GM23338 (cell line): ENCODE measurements at regions not wholly inside any gene's neighbourhood (a gene's known extent, or its start where the extent isn't known, plus 50 kb on each side); places are given as distances from the start of the nearest gene placed in this dataset.

ENCODE experiments used
- ATAC-seq: fragments of 200-7000 bp; cut with Tn5 transposase; 3 replicates; pipeline ENCODE4 v1.9.1; 2020
- DNase-seq: peaks from one replicate; pipeline ENCODE4 v3.0.0-alpha.2; 2015; ENCODE audit warnings: low spot score
- H2AFZ ChIP-seq: fragments of 200-600 bp; sonication (generic); 2 replicates; pipeline ENCODE4 v1.8.0; 2016; ENCODE audit warnings: antibody characterized with exemption, mild to moderate bottlenecking, moderate library complexity
- H3F3A ChIP-seq: fragments of 200-600 bp; sonication (generic); replicated peaks from 2 replicates; pipeline ENCODE4 v1.8.0; 2017; ENCODE audit warnings: antibody characterized with exemption, mixed run types, low read depth
- H3K27ac ChIP-seq: fragments of 200-600 bp; sonication (generic); 2 replicates; pipeline ENCODE4 v1.6.1; 2016; ENCODE audit warnings: low read depth
- H3K27me3 ChIP-seq: fragments of 200-600 bp; sonication (generic); 2 replicates; pipeline ENCODE4 v1.8.0; 2016; ENCODE audit warnings: mild to moderate bottlenecking, mixed run types, moderate library complexity; ENCODE audit not compliant: insufficient read depth
- H3K36me3 ChIP-seq: fragments of 200-600 bp; sonication (generic); 2 replicates; pipeline ENCODE4 v1.8.0; 2016; ENCODE audit warnings: mild to moderate bottlenecking; ENCODE audit not compliant: insufficient read depth
- H3K4me1 ChIP-seq: fragments of 200-600 bp; sonication (generic); 2 replicates; pipeline ENCODE4 v1.8.0; 2016; ENCODE audit warnings: mild to moderate bottlenecking, moderate library complexity; ENCODE audit not compliant: insufficient read depth
- H3K4me2 ChIP-seq: fragments of 200-600 bp; sonication (generic); 2 replicates; pipeline ENCODE4 v1.7.1; 2017; ENCODE audit warnings: mixed run types
- H3K4me3 ChIP-seq: fragments of 200-600 bp; sonication (generic); 2 replicates; pipeline ENCODE4 v1.6.1; 2016; ENCODE audit warnings: mixed run types
- H3K79me2 ChIP-seq: fragments of 200-600 bp; sonication (generic); replicated peaks from 2 replicates; pipeline ENCODE4 v1.8.0; 2017; ENCODE audit warnings: mild to moderate bottlenecking; ENCODE audit not compliant: insufficient read depth
- H3K9me2 ChIP-seq: fragments of 200-600 bp; sonication (generic); 2 replicates; pipeline ENCODE4 v1.8.0; 2017; ENCODE audit not compliant: insufficient read depth
- H4K20me1 ChIP-seq: fragments of 200-600 bp; sonication (generic); replicated peaks from 2 replicates; pipeline ENCODE4 v1.8.0; 2017; ENCODE audit warnings: mild to moderate bottlenecking; ENCODE audit not compliant: insufficient read depth
- H3K27ac Mint-ChIP-seq: 2 replicates; pipeline ENCODE4 v1.8.0; 2020; ENCODE audit warnings: inconsistent platforms, mild to moderate bottlenecking, moderate library complexity, mixed read lengths
- H3K27me3 Mint-ChIP-seq: 3 replicates; pipeline ENCODE4 v1.8.0; 2022; ENCODE audit warnings: low read depth, mild to moderate bottlenecking, moderate library complexity, mixed read lengths, inconsistent platforms; ENCODE audit not compliant: insufficient read depth, poor library complexity
- H3K36me3 Mint-ChIP-seq: 3 replicates; pipeline ENCODE4 v1.8.0; 2021; ENCODE audit warnings: low read depth, mild to moderate bottlenecking, inconsistent platforms, moderate library complexity, mixed read lengths
- H3K4me1 Mint-ChIP-seq: 3 replicates; pipeline ENCODE4 v1.8.0; 2020; ENCODE audit warnings: mild to moderate bottlenecking, inconsistent platforms, mixed read lengths
- H3K4me3 Mint-ChIP-seq: 3 replicates; pipeline ENCODE4 v1.8.0; 2021; ENCODE audit warnings: moderate library complexity, mild to moderate bottlenecking, inconsistent platforms, mixed read lengths
- H3K9me3 Mint-ChIP-seq: 3 replicates; pipeline ENCODE4 v1.8.0; 2020; ENCODE audit warnings: moderate library complexity, mild to moderate bottlenecking, inconsistent platforms, mixed read lengths
- CREB1 ChIP-seq: fragments of 250-450 bp; sonication (Bioruptor Pico); IDR thresholded peaks from 2 replicates; pipeline ENCODE4 v1.5.0; 2020; ENCODE audit warnings: low read depth, mild to moderate bottlenecking, moderate library complexity
- ETS1 ChIP-seq: IDR thresholded peaks from 2 replicates; pipeline ENCODE4 v1.6.1; 2016; ENCODE audit warnings: antibody characterized with exemption
- EZH2 ChIP-seq: fragments of 200-600 bp; sonication (generic); IDR thresholded peaks from one replicate; pipeline ENCODE4 v1.8.0; 2017; ENCODE audit warnings: antibody characterized with exemption, mild to moderate bottlenecking, low read depth; ENCODE audit not compliant: unreplicated experiment
- EZH2phosphoT487 ChIP-seq: fragments of 200-600 bp; sonication (generic); IDR thresholded peaks from one replicate; pipeline ENCODE4 v1.8.1; 2018; ENCODE audit warnings: antibody characterized with exemption; ENCODE audit not compliant: unreplicated experiment
- JUNB ChIP-seq: IDR thresholded peaks from one replicate; pipeline ENCODE4 v1.6.1; 2016; ENCODE audit warnings: antibody characterized with exemption; ENCODE audit not compliant: unreplicated experiment
- NANOG ChIP-seq: IDR thresholded peaks from 2 replicates; pipeline ENCODE4 v1.6.1; 2016; ENCODE audit warnings: antibody characterized with exemption, borderline replicate concordance
- POLR2AphosphoS5 ChIP-seq: IDR thresholded peaks from 2 replicates; pipeline ENCODE4 v1.6.1; 2016; ENCODE audit warnings: antibody characterized with exemption, low read depth
- STAT1 ChIP-seq: IDR thresholded peaks from one replicate; pipeline ENCODE4 v1.6.1; 2016; ENCODE audit warnings: antibody characterized with exemption; ENCODE audit not compliant: unreplicated experiment
- ZNF114 ChIP-seq: fragments of 250-450 bp; sonication (Bioruptor Pico); IDR thresholded peaks from 2 replicates; pipeline ENCODE4 v1.5.0; 2020; ENCODE audit warnings: mild to moderate bottlenecking, moderate library complexity
- ZNF331 ChIP-seq: fragments of 250-450 bp; sonication (Bioruptor Pico); IDR thresholded peaks from 2 replicates; pipeline ENCODE4 v1.5.0; 2020; ENCODE audit warnings: low read depth, mild to moderate bottlenecking, moderate library complexity
- ZNF462 ChIP-seq: fragments of 250-450 bp; sonication (Bioruptor Pico); IDR thresholded peaks from 2 replicates; pipeline ENCODE4 v1.5.0; 2020; ENCODE audit warnings: mild to moderate bottlenecking, moderate library complexity
- TF ChIP-seq, protein P1 (sequence below), 2 experiments: fragments of 200-600 bp in 1 of 2; sonication (generic) in 1 of 2; conservative IDR thresholded peaks; 2 replicates each; pipeline versions ENCODE4 v1.5.1 to v1.6.1; 2016 to 2017; ENCODE audit warnings: antibody characterized with exemption in 2 of 2, low read depth in 2 of 2, mild to moderate bottlenecking in 2 of 2, moderate library complexity in 1 of 2
- TF ChIP-seq, protein P2 (sequence below): IDR thresholded peaks from one replicate; pipeline ENCODE4 v1.6.1; 2018; ENCODE audit warnings: antibody characterized with exemption; ENCODE audit not compliant: unreplicated experiment

DNA sequence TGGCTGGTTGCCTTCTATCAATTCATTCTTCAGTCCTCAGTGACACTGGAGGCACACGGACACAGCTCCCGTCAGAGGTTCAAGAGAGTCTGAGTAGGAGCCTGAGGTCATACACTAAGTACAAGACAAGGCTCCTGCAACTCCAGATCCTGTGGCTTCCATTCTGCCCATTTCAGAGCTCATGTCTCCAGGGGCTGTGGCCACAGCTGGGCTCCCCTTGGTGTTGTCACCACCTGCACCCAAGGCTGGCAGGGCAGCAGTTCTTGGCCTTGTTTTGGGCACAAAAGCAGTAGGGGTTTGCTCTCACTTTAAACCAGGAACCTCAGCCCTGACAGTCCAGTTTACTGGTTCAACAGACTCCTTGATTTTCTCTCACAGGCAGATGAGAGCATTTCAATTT lies 189.6 kb downstream of the ICE1 start:
- no peak overlapping the region for H3K27ac Mint-ChIP-seq
- H3K27me3 Mint-ChIP-seq: no peaks in the 10 kb centered on the region
- H3F3A ChIP-seq: no peaks in the 10 kb centered on the region
- H3K79me2 ChIP-seq: no peaks in the 10 kb centered on the region
- H3K36me3 Mint-ChIP-seq: no peaks in the 10 kb centered on the region
- H4K20me1 ChIP-seq: no peaks in the 10 kb centered on the region
- 0 out of 2 replicates have a peak, but pooled peaks cover 3% of the 10 kb centered on the region for H3K9me2 ChIP-seq
- no peak overlapping the region for H3K4me3 Mint-ChIP-seq
- H2AFZ ChIP-seq: no peak overlapping the region
- no peak overlapping the region for H3K27ac ChIP-seq
- no peaks in the 10 kb centered on the region for H3K4me1 ChIP-seq
- DNase-seq: no peak
- H3K4me1 Mint-ChIP-seq: no peaks in the 10 kb centered on the region
- ATAC-seq: no peak
- no peaks in the 10 kb centered on the region for H3K36me3 ChIP-seq
- H3K4me2 ChIP-seq: no peak overlapping the region
- no peaks in the 10 kb centered on the region for H3K9me3 Mint-ChIP-seq
- no peak for TF ChIP-seq EZH2
- no peak for TF ChIP-seq CREB1 (CRISPR knock-in tag)
- no peak for TF ChIP-seq EZH2phosphoT487
- TF ChIP-seq, protein P1, sequence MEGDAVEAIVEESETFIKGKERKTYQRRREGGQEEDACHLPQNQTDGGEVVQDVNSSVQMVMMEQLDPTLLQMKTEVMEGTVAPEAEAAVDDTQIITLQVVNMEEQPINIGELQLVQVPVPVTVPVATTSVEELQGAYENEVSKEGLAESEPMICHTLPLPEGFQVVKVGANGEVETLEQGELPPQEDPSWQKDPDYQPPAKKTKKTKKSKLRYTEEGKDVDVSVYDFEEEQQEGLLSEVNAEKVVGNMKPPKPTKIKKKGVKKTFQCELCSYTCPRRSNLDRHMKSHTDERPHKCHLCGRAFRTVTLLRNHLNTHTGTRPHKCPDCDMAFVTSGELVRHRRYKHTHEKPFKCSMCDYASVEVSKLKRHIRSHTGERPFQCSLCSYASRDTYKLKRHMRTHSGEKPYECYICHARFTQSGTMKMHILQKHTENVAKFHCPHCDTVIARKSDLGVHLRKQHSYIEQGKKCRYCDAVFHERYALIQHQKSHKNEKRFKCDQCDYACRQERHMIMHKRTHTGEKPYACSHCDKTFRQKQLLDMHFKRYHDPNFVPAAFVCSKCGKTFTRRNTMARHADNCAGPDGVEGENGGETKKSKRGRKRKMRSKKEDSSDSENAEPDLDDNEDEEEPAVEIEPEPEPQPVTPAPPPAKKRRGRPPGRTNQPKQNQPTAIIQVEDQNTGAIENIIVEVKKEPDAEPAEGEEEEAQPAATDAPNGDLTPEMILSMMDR (conservative IDR thresholded peaks at IDR 0.05; ENCODE audit: low read depth in 2 of 2): no peak
- no peak for TF ChIP-seq ETS1
- no peak for TF ChIP-seq NANOG
- TF ChIP-seq POLR2AphosphoS5: no peak
- TF ChIP-seq JUNB: no peak
- no peak for TF ChIP-seq ZNF114
- TF ChIP-seq ZNF331: no peak
- no peak for TF ChIP-seq STAT1
- TF ChIP-seq ZNF462: no peak
- TF ChIP-seq, protein P2, sequence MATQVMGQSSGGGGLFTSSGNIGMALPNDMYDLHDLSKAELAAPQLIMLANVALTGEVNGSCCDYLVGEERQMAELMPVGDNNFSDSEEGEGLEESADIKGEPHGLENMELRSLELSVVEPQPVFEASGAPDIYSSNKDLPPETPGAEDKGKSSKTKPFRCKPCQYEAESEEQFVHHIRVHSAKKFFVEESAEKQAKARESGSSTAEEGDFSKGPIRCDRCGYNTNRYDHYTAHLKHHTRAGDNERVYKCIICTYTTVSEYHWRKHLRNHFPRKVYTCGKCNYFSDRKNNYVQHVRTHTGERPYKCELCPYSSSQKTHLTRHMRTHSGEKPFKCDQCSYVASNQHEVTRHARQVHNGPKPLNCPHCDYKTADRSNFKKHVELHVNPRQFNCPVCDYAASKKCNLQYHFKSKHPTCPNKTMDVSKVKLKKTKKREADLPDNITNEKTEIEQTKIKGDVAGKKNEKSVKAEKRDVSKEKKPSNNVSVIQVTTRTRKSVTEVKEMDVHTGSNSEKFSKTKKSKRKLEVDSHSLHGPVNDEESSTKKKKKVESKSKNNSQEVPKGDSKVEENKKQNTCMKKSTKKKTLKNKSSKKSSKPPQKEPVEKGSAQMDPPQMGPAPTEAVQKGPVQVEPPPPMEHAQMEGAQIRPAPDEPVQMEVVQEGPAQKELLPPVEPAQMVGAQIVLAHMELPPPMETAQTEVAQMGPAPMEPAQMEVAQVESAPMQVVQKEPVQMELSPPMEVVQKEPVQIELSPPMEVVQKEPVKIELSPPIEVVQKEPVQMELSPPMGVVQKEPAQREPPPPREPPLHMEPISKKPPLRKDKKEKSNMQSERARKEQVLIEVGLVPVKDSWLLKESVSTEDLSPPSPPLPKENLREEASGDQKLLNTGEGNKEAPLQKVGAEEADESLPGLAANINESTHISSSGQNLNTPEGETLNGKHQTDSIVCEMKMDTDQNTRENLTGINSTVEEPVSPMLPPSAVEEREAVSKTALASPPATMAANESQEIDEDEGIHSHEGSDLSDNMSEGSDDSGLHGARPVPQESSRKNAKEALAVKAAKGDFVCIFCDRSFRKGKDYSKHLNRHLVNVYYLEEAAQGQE: no peak
- H3K4me3 ChIP-seq: no peak overlapping the region
- H3K27me3 ChIP-seq: no peaks in the 10 kb centered on the region
